Activated T-cell treated with anti-CD3 and anti-CD28 coated beads for 24 hours (primary cell): ENCODE measurements at regions not wholly inside any gene's neighbourhood (a gene's known extent, or its start where the extent isn't known, plus 50 kb on each side); places are given as distances from the start of the nearest gene placed in this dataset.
"Not testable (repeated sequence)": the region's sequence is repeated elsewhere in the genome, so short reads cannot be mapped to it uniquely, and the experiment has no call there.

ENCODE experiments used
- DNase-seq: peaks from one replicate; pipeline ENCODE4 v3.0.0-alpha.2; 2020; ENCODE audit warnings: low read depth

GRCh38 chr2:145380436-145381017 is 860.6 kb upstream of the ZEB2 start:
- DNase-seq, result no peak

GRCh38 chr2:145379934-145380333 is 860.0 kb upstream of the ZEB2 start:
- DNase-seq, result no peak

- no peak for DNase-seq
Measured at GRCh38 chr2:145374165-145374564, 854.2 kb upstream of the ZEB2 start.

GRCh38 chr2:145367334-145367733 is 847.4 kb upstream of the ZEB2 start:
- DNase-seq, result not testable (repeated sequence)

GRCh38 chr2:145366341-145366740 is 846.4 kb upstream of the ZEB2 start:
- DNase-seq, result no peak

GRCh38 chr2:145360129-145360790 is 840.3 kb upstream of the ZEB2 start:
- no peak for DNase-seq

- DNase-seq, result no peak
Measured at GRCh38 chr2:145359561-145359960, 839.6 kb upstream of the ZEB2 start.

- no peak for DNase-seq
Measured at GRCh38 chr2:145356056-145356455, 836.1 kb upstream of the ZEB2 start.

- no peak for DNase-seq
Measured at GRCh38 chr2:145352484-145352883, 832.6 kb upstream of the ZEB2 start.

GRCh38 chr2:145351864-145352425 is 832.0 kb upstream of the ZEB2 start:
- DNase-seq, result no peak

GRCh38 chr2:145350011-145350410 is 830.1 kb upstream of the ZEB2 start:
- no peak for DNase-seq

GRCh38 chr2:145344076-145344724 is 824.3 kb upstream of the ZEB2 start:
- DNase-seq, result no peak

GRCh38 chr2:145343287-145343686 is 823.4 kb upstream of the ZEB2 start:
- DNase-seq, result no peak

GRCh38 chr2:145341536-145341935 is 821.6 kb upstream of the ZEB2 start:
- no peak for DNase-seq

- no peak for DNase-seq
Measured at GRCh38 chr2:145339646-145340045, 819.7 kb upstream of the ZEB2 start.

- DNase-seq, result no peak
Measured at GRCh38 chr2:145332210-145332898, 812.4 kb upstream of the ZEB2 start.

GRCh38 chr2:145329971-145330370 is 810.1 kb upstream of the ZEB2 start:
- no peak for DNase-seq

GRCh38 chr2:145325485-145325884 is 805.6 kb upstream of the ZEB2 start:
- DNase-seq, result no peak

- DNase-seq, result no peak
Measured at GRCh38 chr2:145324748-145325147, 804.8 kb upstream of the ZEB2 start.

- DNase-seq, result no peak
Measured at GRCh38 chr2:145323512-145323911, 803.6 kb upstream of the ZEB2 start.

GRCh38 chr2:145321344-145321743 is 801.4 kb upstream of the ZEB2 start:
- no peak for DNase-seq

- DNase-seq, result no peak
Measured at GRCh38 chr2:145316496-145316895, 796.6 kb upstream of the ZEB2 start.

GRCh38 chr2:145315053-145315452 is 795.1 kb upstream of the ZEB2 start:
- DNase-seq, result no peak
